ENCODE measurements at regions not wholly inside any gene's neighbourhood (a gene's known extent, or its start where the extent isn't known, plus 50 kb on each side); places are given as distances from the start of the nearest gene placed in this dataset.

GRCh38 chr4:20646287-20646686 lies 54.0 kb upstream of the PACRGL start:
- no peak for DNase-seq

Data from fibroblast of skin of abdomen (primary cell).